ENCODE measurements at regions not wholly inside any gene's neighbourhood (a gene's known extent, or its start where the extent isn't known, plus 50 kb on each side); places are given as distances from the start of the nearest gene placed in this dataset.

DNA sequence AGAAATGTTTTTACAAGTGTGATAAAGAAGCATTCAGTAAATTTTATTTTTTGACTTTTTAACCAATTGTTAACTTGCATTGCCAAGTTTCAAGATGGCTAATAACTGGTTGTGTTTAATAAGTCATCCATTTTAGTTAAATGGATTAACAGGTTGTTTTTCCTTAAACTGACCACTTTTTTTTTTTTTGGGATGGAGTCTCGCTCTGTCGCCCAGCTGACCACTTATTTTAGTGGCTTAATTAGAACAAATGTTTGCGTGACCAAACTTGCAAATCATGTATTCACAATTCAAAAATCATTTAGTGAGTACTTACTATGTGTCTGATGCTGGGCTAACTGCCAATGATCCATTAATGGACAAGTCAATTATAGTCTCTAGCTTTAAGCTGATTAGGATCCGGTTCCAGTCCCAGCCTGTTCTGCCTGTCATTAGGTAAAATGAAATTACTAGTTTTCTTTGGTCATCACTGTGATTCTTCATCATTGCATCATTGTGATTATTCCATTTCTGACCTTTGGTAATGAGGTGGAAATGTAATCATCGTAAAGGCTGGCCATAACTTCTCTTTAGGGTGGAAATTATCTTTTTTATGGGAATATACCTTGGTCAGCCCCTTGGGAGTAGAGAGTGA, 729.2 kb upstream of the MARCKS start:
- H3K4me3 ChIP-seq (ENCODE audit: low read depth, low read length, poor library complexity, severe bottlenecking): no peak overlapping the region
- no peaks in the 10 kb centered on the region for H3F3A ChIP-seq (ENCODE audit: insufficient read depth, low read length)
- no peak overlapping the region for H3K27ac ChIP-seq (ENCODE audit: low read depth, low read length, poor library complexity, severe bottlenecking)
- H3K79me2 ChIP-seq (ENCODE audit: insufficient read depth, low read length): no peaks in the 10 kb centered on the region
- H3K4me2 ChIP-seq (ENCODE audit: low read length): no peak overlapping the region
- no peaks in the 10 kb centered on the region for H3K4me1 ChIP-seq (ENCODE audit: insufficient read depth, low read length, severe bottlenecking)
- no peaks in the 10 kb centered on the region for H3K9me3 ChIP-seq (ENCODE audit: low read length)
- no peaks in the 10 kb centered on the region for H4K20me1 ChIP-seq (ENCODE audit: insufficient read depth, low read length)
- no peak for TF ChIP-seq EZH2 (IDR thresholded peaks at IDR 0.05; ENCODE audit: borderline replicate concordance, low read length)
- TF ChIP-seq, protein P1, sequence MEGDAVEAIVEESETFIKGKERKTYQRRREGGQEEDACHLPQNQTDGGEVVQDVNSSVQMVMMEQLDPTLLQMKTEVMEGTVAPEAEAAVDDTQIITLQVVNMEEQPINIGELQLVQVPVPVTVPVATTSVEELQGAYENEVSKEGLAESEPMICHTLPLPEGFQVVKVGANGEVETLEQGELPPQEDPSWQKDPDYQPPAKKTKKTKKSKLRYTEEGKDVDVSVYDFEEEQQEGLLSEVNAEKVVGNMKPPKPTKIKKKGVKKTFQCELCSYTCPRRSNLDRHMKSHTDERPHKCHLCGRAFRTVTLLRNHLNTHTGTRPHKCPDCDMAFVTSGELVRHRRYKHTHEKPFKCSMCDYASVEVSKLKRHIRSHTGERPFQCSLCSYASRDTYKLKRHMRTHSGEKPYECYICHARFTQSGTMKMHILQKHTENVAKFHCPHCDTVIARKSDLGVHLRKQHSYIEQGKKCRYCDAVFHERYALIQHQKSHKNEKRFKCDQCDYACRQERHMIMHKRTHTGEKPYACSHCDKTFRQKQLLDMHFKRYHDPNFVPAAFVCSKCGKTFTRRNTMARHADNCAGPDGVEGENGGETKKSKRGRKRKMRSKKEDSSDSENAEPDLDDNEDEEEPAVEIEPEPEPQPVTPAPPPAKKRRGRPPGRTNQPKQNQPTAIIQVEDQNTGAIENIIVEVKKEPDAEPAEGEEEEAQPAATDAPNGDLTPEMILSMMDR (IDR thresholded peaks at IDR 0.05; ENCODE audit: low read length): no peak
- H3K9ac ChIP-seq (ENCODE audit: low read length): no peak overlapping the region
- no peaks in the 10 kb centered on the region for H3K36me3 ChIP-seq (ENCODE audit: insufficient read depth, low read length)
- H3K27me3 ChIP-seq (ENCODE audit: insufficient read depth, low read length): no peaks in the 10 kb centered on the region
- no peaks in the 10 kb centered on the region for H3K9me2 ChIP-seq (ENCODE audit: low read depth, low read length)
- H2AFZ ChIP-seq (ENCODE audit: low read length): no peak overlapping the region

DNA sequence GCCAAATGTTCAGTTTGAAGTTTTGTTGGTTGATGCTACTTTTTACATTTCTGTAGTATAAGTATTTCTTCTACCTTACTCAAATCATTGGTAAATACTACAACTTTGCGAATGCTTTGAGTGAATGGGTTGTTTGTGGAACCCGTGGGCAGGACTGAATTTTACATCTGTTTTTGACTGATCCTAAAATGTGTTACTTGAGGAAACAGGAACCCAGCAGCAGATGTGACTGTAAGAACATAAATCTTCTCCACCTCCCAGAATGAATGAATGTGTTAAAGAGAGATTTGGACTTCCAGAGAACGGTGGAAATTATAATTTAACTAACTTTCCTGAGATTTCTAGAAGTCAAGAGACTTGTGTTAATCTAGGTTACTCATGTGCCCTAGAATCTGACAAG, 728.5 kb upstream of the MARCKS start:
- H3K4me3 ChIP-seq (ENCODE audit: low read depth, low read length, poor library complexity, severe bottlenecking): no peak overlapping the region
- H3K4me2 ChIP-seq (ENCODE audit: low read length): no peak overlapping the region
- H3K79me2 ChIP-seq (ENCODE audit: insufficient read depth, low read length): no peaks in the 10 kb centered on the region
- no peaks in the 10 kb centered on the region for H3F3A ChIP-seq (ENCODE audit: insufficient read depth, low read length)
- H3K9me3 ChIP-seq (ENCODE audit: low read length): no peaks in the 10 kb centered on the region
- H4K20me1 ChIP-seq (ENCODE audit: insufficient read depth, low read length): no peaks in the 10 kb centered on the region
- TF ChIP-seq, protein P1 (IDR thresholded peaks at IDR 0.05; ENCODE audit: low read length): no peak
- no peak for TF ChIP-seq EZH2 (IDR thresholded peaks at IDR 0.05; ENCODE audit: borderline replicate concordance, low read length)
- H3K36me3 ChIP-seq (ENCODE audit: insufficient read depth, low read length): no peaks in the 10 kb centered on the region
- no peaks in the 10 kb centered on the region for H3K9me2 ChIP-seq (ENCODE audit: low read depth, low read length)
- no peak overlapping the region for H3K9ac ChIP-seq (ENCODE audit: low read length)
- no peak overlapping the region for H3K27ac ChIP-seq (ENCODE audit: low read depth, low read length, poor library complexity, severe bottlenecking)
- no peak overlapping the region for H2AFZ ChIP-seq (ENCODE audit: low read length)
- H3K4me1 ChIP-seq (ENCODE audit: insufficient read depth, low read length, severe bottlenecking): no peaks in the 10 kb centered on the region
- no peaks in the 10 kb centered on the region for H3K27me3 ChIP-seq (ENCODE audit: insufficient read depth, low read length)

DNA sequence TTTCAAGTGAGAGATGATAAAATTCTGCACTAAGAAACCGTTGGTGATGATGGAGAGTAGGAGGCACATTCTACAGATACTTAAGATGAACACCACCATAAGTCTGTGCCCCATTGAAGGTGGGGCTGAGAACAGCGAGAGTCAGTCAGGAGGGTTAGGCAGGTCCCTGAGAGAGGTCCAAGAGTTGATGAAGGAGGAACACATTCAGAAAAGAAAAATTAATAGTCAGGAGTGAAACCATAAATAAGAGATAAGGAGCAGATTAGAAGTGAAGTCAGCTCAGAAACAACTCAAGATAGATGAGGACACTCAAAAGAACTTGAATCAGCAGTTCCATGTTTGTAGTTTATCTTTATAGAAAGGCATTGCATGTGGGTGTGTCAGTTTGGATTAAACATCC, 727.2 kb upstream of the MARCKS start:
- Histone ChIP-seq H3K9me3 (ENCODE audit: low read length) (no peaks in the 10 kb centered on the region), H3K9me2 (ENCODE audit: low read depth, low read length) (no peaks in the 10 kb centered on the region), H3K4me2 (ENCODE audit: low read length) (no peak overlapping the region), H2AFZ (ENCODE audit: low read length) (no peak overlapping the region), H3K4me3 (ENCODE audit: low read depth, low read length, poor library complexity, severe bottlenecking) (no peak overlapping the region), H3F3A (ENCODE audit: insufficient read depth, low read length) (no peaks in the 10 kb centered on the region), H3K27ac (ENCODE audit: low read depth, low read length, poor library complexity, severe bottlenecking) (no peak overlapping the region), H3K4me1 (ENCODE audit: insufficient read depth, low read length, severe bottlenecking) (no peaks in the 10 kb centered on the region), H3K79me2 (ENCODE audit: insufficient read depth, low read length) (no peaks in the 10 kb centered on the region), H4K20me1 (ENCODE audit: insufficient read depth, low read length) (no peaks in the 10 kb centered on the region), H3K9ac (ENCODE audit: low read length) (no peak overlapping the region), H3K36me3 (ENCODE audit: insufficient read depth, low read length) (no peaks in the 10 kb centered on the region), H3K27me3 (ENCODE audit: insufficient read depth, low read length) (no peaks in the 10 kb centered on the region)
- TF ChIP-seq, protein P1 (IDR thresholded peaks at IDR 0.05; ENCODE audit: low read length): no peak
- no peak for TF ChIP-seq EZH2 (IDR thresholded peaks at IDR 0.05; ENCODE audit: borderline replicate concordance, low read length)
